ENCODE measurements at regions not wholly inside any gene's neighbourhood (a gene's known extent, or its start where the extent isn't known, plus 50 kb on each side); places are given as distances from the start of the nearest gene placed in this dataset.

DNA sequence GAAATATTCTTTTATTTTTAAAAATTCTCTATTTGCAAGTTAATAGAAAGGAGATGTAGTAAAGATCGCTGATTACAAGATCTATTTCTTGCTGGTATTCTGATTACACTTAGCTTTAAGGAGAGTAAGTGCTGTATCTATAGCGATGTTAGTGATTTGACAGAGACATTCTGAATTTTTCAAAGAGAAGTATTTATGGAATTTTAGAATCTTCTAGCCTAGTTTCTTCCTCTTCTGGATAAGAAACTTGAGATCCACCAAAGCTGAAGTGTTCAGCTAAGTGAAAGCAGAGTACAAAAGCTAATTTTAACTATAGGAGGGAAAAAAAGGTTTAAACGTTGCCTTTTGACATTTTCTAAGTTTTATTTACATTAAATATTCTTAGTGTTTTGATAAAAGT lies 72.1 kb upstream of the RARB start:
- Histone ChIP-seq H3K9me3 (no peaks in the 10 kb centered on the region), H3K27ac (replicated peaks in 1 of 4) (no peak overlapping the region), H3K36me3 (no peaks in the 10 kb centered on the region), H3K4me1 (peaks cover 0 to 6% (median 5%) of the 10 kb centered on the region in 4 donors), H3K4me3 (no peak overlapping the region), H3K27me3 (no peaks in the 10 kb centered on the region)
- TF ChIP-seq EP300 (IDR thresholded peaks at IDR 0.05) (no peak), POLR2AphosphoS5 (IDR thresholded peaks at IDR 0.05) (no peak), POLR2A (IDR thresholded peaks at IDR 0.05; ENCODE audit: low read depth) (no peak)
- TF ChIP-seq, protein P1, sequence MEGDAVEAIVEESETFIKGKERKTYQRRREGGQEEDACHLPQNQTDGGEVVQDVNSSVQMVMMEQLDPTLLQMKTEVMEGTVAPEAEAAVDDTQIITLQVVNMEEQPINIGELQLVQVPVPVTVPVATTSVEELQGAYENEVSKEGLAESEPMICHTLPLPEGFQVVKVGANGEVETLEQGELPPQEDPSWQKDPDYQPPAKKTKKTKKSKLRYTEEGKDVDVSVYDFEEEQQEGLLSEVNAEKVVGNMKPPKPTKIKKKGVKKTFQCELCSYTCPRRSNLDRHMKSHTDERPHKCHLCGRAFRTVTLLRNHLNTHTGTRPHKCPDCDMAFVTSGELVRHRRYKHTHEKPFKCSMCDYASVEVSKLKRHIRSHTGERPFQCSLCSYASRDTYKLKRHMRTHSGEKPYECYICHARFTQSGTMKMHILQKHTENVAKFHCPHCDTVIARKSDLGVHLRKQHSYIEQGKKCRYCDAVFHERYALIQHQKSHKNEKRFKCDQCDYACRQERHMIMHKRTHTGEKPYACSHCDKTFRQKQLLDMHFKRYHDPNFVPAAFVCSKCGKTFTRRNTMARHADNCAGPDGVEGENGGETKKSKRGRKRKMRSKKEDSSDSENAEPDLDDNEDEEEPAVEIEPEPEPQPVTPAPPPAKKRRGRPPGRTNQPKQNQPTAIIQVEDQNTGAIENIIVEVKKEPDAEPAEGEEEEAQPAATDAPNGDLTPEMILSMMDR (IDR thresholded peaks at IDR 0.05), result no peak
- no peak for DNase-seq (ENCODE audit: extremely low spot score)
- intact Hi-C loops (cut with DNase I), result no loop called here
- 67% methylated on average over 3 of the region's 3 CpGs for WGBS

DNA sequence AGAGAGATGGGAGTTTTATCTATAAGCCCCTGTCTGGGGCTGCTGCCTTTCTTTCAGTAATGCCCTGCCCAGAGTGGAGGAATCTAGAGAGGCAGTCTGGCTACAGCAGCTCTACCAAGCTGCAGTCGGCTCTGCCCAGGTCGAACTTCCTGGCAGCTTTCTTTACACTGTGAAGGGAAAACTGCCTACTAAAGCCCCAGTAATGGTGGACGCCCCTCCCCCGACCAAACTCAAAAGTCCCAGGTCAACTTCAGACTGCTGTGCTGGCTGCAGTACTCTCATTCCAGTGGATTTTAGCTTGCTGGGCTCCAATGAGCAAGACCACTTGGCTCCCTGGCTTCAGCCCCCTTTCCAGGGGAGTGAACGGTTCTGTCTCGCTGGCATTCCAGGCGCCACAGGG lies 65.9 kb upstream of the RARB start:
- Histone ChIP-seq H3K27me3 (no peaks in the 10 kb centered on the region), H3K9me3 (no peaks in the 10 kb centered on the region), H3K4me1 (no peaks in the 10 kb centered on the region), H3K4me3 (no peak overlapping the region), H3K27ac (replicated peaks in 1 of 4) (no peak overlapping the region), H3K36me3 (no peaks in the 10 kb centered on the region)
- intact Hi-C loops (cut with DNase I), result no loop called here
- no peak for DNase-seq (ENCODE audit: extremely low spot score)
- no peak for TF ChIP-seq POLR2A (IDR thresholded peaks at IDR 0.05; ENCODE audit: low read depth)
- no peak for TF ChIP-seq EP300 (IDR thresholded peaks at IDR 0.05)
- 87% methylated on average over 7 of the region's 7 CpGs for WGBS

DNA sequence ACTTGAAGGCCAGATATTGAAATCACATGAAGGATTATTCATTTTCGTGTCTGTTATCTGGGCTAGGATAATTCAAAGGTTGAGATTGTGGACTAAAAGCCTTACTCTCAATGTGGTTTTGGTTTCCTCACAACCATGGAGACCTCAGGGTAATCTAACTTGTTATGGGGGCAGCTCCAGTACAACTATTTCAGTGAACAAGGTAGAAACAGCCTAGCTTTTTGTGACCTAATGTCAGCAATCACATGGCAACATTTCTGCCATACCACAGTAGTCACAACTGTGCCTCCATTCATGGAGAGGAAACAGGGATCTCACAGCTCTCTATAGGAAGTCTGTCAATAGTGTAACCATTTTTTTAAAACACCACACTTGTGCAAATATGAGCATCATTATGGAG lies 62.4 kb upstream of the RARB start:
- H3K27me3 ChIP-seq, result no peaks in the 10 kb centered on the region
- no peaks in the 10 kb centered on the region for H3K36me3 ChIP-seq
- H3K27ac ChIP-seq (replicated peaks in 1 of 4), result no peak overlapping the region
- TF ChIP-seq POLR2A (IDR thresholded peaks at IDR 0.05; ENCODE audit: low read depth) (no peak), POLR2AphosphoS5 (IDR thresholded peaks at IDR 0.05) (no peak), EP300 (IDR thresholded peaks at IDR 0.05) (no peak)
- TF ChIP-seq, protein P1 (IDR thresholded peaks at IDR 0.05), result no peak
- H3K9me3 ChIP-seq, result no peaks in the 10 kb centered on the region
- intact Hi-C loops (cut with DNase I), result no loop called here
- no peaks in the 10 kb centered on the region for H3K4me1 ChIP-seq
- DNase-seq (ENCODE audit: extremely low spot score), result no peak
- no peak overlapping the region for H3K4me3 ChIP-seq
- 77% methylated on average over 1 of the region's 1 CpG for WGBS

DNA sequence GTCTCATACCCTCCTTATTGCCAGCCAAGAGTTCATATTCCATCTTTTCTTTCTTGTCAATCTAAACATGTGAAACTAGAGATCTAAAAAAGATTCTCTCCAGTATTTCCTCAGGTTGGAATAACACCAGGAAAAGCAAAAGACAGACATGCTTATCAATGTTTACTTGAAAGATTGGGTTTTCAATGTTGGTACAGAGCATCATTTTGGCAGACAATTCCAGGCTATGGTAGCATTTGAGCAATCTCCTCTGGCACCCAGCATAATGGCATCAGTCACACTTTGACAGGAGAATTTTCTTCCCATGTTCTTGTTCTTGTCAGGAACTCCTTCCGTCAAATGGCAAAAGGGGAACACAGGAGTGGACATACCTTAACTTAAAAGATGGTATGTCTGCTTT lies 61.0 kb upstream of the RARB start:
- no peak overlapping the region for H3K4me3 ChIP-seq
- DNase-seq (ENCODE audit: extremely low spot score), result no peak
- H3K36me3 ChIP-seq, result no peaks in the 10 kb centered on the region
- H3K9me3 ChIP-seq, result no peaks in the 10 kb centered on the region
- WGBS, result 92% methylated on average over 1 of the region's 1 CpG
- no peaks in the 10 kb centered on the region for H3K4me1 ChIP-seq
- H3K27ac ChIP-seq (replicated peaks in 1 of 4), result no peak overlapping the region
- intact Hi-C loops (cut with DNase I), result no loop called here
- TF ChIP-seq EP300 (IDR thresholded peaks at IDR 0.05) (no peak), POLR2A (IDR thresholded peaks at IDR 0.05; ENCODE audit: low read depth) (no peak), POLR2AphosphoS5 (IDR thresholded peaks at IDR 0.05) (no peak)
- TF ChIP-seq, protein P1 (IDR thresholded peaks at IDR 0.05), result no peak
- no peaks in the 10 kb centered on the region for H3K27me3 ChIP-seq

DNA sequence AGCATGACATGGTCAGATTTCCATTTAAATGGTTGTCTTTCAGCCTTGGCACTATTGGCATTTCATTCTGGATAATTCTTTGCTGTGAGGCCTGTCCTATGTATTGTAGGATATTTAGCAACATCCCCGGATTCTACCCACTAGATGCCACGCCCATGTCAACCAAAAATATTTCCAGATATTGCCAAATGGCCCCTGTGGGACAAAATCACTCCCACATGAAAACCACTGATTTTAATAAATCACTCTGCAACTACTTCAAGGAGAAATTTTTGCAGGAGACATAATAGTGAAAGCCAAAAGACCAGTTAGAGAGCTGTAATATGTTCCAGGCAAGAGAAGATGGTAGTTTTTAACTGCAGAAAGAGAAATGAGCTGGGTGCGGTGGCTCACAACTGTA lies 55.9 kb upstream of the RARB start:
- WGBS, result 81% methylated on average over 3 of the region's 3 CpGs
- Histone ChIP-seq H3K27ac (replicated peaks in 1 of 4) (no peak overlapping the region), H3K9me3 (no peaks in the 10 kb centered on the region), H3K27me3 (no peaks in the 10 kb centered on the region), H3K4me3 (no peak overlapping the region), H3K4me1 (no peaks in the 10 kb centered on the region), H3K36me3 (no peaks in the 10 kb centered on the region)
- DNase-seq (ENCODE audit: extremely low spot score), result no peak
- intact Hi-C loops (cut with DNase I), result no loop called here
- TF ChIP-seq, protein P1 (IDR thresholded peaks at IDR 0.05), result no peak
- no peak for TF ChIP-seq POLR2AphosphoS5 (IDR thresholded peaks at IDR 0.05)

All from esophagus muscularis mucosa (tissue), 4 donors.